GM12865 (cell line): ENCODE measurements at regions not wholly inside any gene's neighbourhood (a gene's known extent, or its start where the extent isn't known, plus 50 kb on each side); places are given as distances from the start of the nearest gene placed in this dataset.

Experiments used
- DNase-seq: peaks from one replicate; pipeline ENCODE4 v3.0.0; 2010; ENCODE audit warnings: low read depth
- H3K4me3 ChIP-seq: 2 replicates; pipeline ENCODE4 v1.5.1; 2011; ENCODE audit warnings: mild to moderate bottlenecking, low read depth, low read length, control low read depth
- CTCF ChIP-seq: IDR thresholded peaks from 2 replicates; pipeline ENCODE4 v1.5.1; 2011; ENCODE audit warnings: low read length, control low read depth, low read depth, inconsistent platforms; ENCODE audit not compliant: insufficient read depth; ENCODE audit errors: missing control alignments

GRCh38 chr18:78905334-78905733 lies 74.3 kb upstream of the SALL3 start:
- no peak for TF ChIP-seq CTCF
- DNase-seq, result no peak
- no peak overlapping the region for H3K4me3 ChIP-seq

- no peak overlapping the region for H3K4me3 ChIP-seq
- TF ChIP-seq CTCF, result no peak
- DNase-seq, result no peak
Measured at GRCh38 chr18:78906066-78906465, 73.6 kb upstream of the SALL3 start.

GRCh38 chr18:78908462-78909260 lies 71.0 kb upstream of the SALL3 start:
- TF ChIP-seq CTCF, result no peak
- no peak overlapping the region for H3K4me3 ChIP-seq
- no peak for DNase-seq

- no peak overlapping the region for H3K4me3 ChIP-seq
Measured at GRCh38 chr18:78911751-78912283, 67.8 kb upstream of the SALL3 start.

GRCh38 chr18:78912336-78912735 lies 67.3 kb upstream of the SALL3 start:
- no peak for DNase-seq
- no peak overlapping the region for H3K4me3 ChIP-seq
- TF ChIP-seq CTCF, result no peak

More at GRCh38 chr18:78911751-78912283, 67.8 kb upstream of the SALL3 start:
- TF ChIP-seq CTCF, result no peak
- DNase-seq, result no peak

- H3K4me3 ChIP-seq, result no peak overlapping the region
- TF ChIP-seq CTCF, result no peak
- no peak for DNase-seq
Measured at GRCh38 chr18:78912844-78913243, 66.8 kb upstream of the SALL3 start.
